Sigmoid colon (tissue), 6 donors: ENCODE measurements at regions not wholly inside any gene's neighbourhood (a gene's known extent, or its start where the extent isn't known, plus 50 kb on each side); places are given as distances from the start of the nearest gene placed in this dataset.

Experiments
- DNase-seq: peaks from one replicate; pipeline ENCODE4 v3.0.0-alpha.2; 2019
- H3K27ac ChIP-seq, 4 donors: fragments of 200-600 bp; sonication (generic); one replicate each; pipeline ENCODE4 v1.5.1; 2016 to 2019; ENCODE audit warnings: mild to moderate bottlenecking in 1 of 4
- H3K27me3 ChIP-seq, 3 donors: fragments of 200-600 bp; sonication (generic); one replicate each; pipeline ENCODE4 v1.5.1; 2019; ENCODE audit warnings: mild to moderate bottlenecking in 1 of 3
- H3K36me3 ChIP-seq, 4 donors: fragments of 200-600 bp; sonication (generic); one replicate each; pipeline ENCODE4 v1.5.1; 2016 to 2019
- H3K4me1 ChIP-seq, 4 donors: fragments of 200-600 bp; sonication (generic); one replicate each; pipeline ENCODE4 v1.5.1; 2017 to 2019
- H3K4me3 ChIP-seq, 4 donors: fragments of 200-600 bp; sonication (generic); one replicate each; pipeline ENCODE4 v1.5.1; 2017 to 2019; ENCODE audit warnings: mild to moderate bottlenecking in 2 of 4, moderate library complexity in 1 of 4
- H3K9me3 ChIP-seq, 4 donors: fragments of 200-600 bp in 3 of 4; sonication (generic) in 3 of 4; one replicate each; pipeline versions ENCODE4 v1.5.1 to v1.6.1; 2013 to 2019
- CTCF ChIP-seq, 4 experiments: fragments of 450-650 bp in 3 of 4; fragments of 200-600 bp in 1 of 4; IDR thresholded peaks; one replicate each; pipeline ENCODE4 v1.5.1; 2016 to 2019; ENCODE audit warnings: antibody characterized with exemption in 4 of 4, mild to moderate bottlenecking in 3 of 4, moderate library complexity in 2 of 4
- EP300 ChIP-seq, 4 donors: sonication (generic); formaldehyde crosslinking; IDR thresholded peaks; one replicate each; pipeline ENCODE4 v1.6.1; 2017; ENCODE audit warnings: antibody characterized with exemption in 4 of 4
- POLR2A ChIP-seq, 2 donors: fragments of 450-650 bp; IDR thresholded peaks; one replicate each; pipeline ENCODE4 v1.6.1; 2016; ENCODE audit warnings: antibody characterized with exemption in 2 of 2, mild to moderate bottlenecking in 2 of 2, moderate library complexity in 2 of 2
- POLR2AphosphoS5 ChIP-seq, 4 donors: sonication (generic); formaldehyde crosslinking; IDR thresholded peaks; one replicate each; pipeline ENCODE4 v1.6.1; 2017; ENCODE audit warnings: antibody characterized with exemption in 4 of 4
- WGBS, 2 donors: extraction: QIAGEN DNeasy Blood & Tissue Kit; methylation state at CpG; one replicate each; pipeline ENCODE4 v1.1.7; 2013; 5-methylcytosine and 5-hydroxymethylcytosine counted together
- intact Hi-C: fragments of 100-400 bp; cut with DNase I; formaldehyde crosslinking; loops from one replicate; pipeline ENCODE4 v1.15.1; 2023
- donor health status: healthy with polysubstance abuse.
- donor health status: healthy.

GRCh38 chr1:172973424-172973823, 77.3 kb downstream of the TNFSF18 start:
- TF ChIP-seq POLR2A (IDR thresholded peaks at IDR 0.05): no peak
- TF ChIP-seq CTCF (IDR thresholded peaks at IDR 0.05): no peak
- TF ChIP-seq POLR2AphosphoS5 (IDR thresholded peaks at IDR 0.05): no peak
- TF ChIP-seq EP300 (IDR thresholded peaks at IDR 0.05): no peak
- 71 to 72% methylated on average over 4 of the region's 4 CpGs for WGBS, 2 donors
- intact Hi-C loops: no loop called here
- DNase-seq: no peak
- no peaks in the 10 kb centered on the region for H3K9me3 ChIP-seq
- no peak overlapping the region for H3K27ac ChIP-seq
- peaks cover 0 to 4% (median 0%) of the 10 kb centered on the region in 4 donors for H3K4me1 ChIP-seq
- H3K36me3 ChIP-seq: no peaks in the 10 kb centered on the region
- H3K27me3 ChIP-seq: no peaks in the 10 kb centered on the region
- H3K4me3 ChIP-seq: no peak overlapping the region

GRCh38 chr1:172976222-172977041, 74.3 kb downstream of the TNFSF18 start:
- Histone ChIP-seq H3K36me3 (no peaks in the 10 kb centered on the region), H3K9me3 (no peaks in the 10 kb centered on the region), H3K27ac (no peak overlapping the region), H3K4me3 (no peak overlapping the region), H3K27me3 (no peaks in the 10 kb centered on the region), H3K4me1 (no peaks in the 10 kb centered on the region)
- TF ChIP-seq EP300 (IDR thresholded peaks at IDR 0.05) (no peak), CTCF (IDR thresholded peaks at IDR 0.05) (no peak), POLR2AphosphoS5 (IDR thresholded peaks at IDR 0.05) (no peak), POLR2A (IDR thresholded peaks at IDR 0.05) (no peak)
- DNase-seq: no peak
- intact Hi-C loops: no loop called here
- 10 to 33% methylated on average over 2 of the region's 2 CpGs for WGBS, 2 donors

- intact Hi-C loops: no loop called here
- 52 to 61% methylated on average over 5 of the region's 5 CpGs for WGBS, 2 donors
- no peaks in the 10 kb centered on the region for H3K36me3 ChIP-seq
- TF ChIP-seq POLR2AphosphoS5 (IDR thresholded peaks at IDR 0.05) (no peak), CTCF (IDR thresholded peaks at IDR 0.05) (no peak), POLR2A (IDR thresholded peaks at IDR 0.05) (no peak), EP300 (IDR thresholded peaks at IDR 0.05) (no peak)
- no peaks in the 10 kb centered on the region for H3K27me3 ChIP-seq
- H3K4me3 ChIP-seq: no peak overlapping the region
- H3K9me3 ChIP-seq: no peaks in the 10 kb centered on the region
- H3K27ac ChIP-seq: no peak overlapping the region
- no peak for DNase-seq
- no peaks in the 10 kb centered on the region for H3K4me1 ChIP-seq
Measured at GRCh38 chr1:172977296-172978017, 73.3 kb downstream of the TNFSF18 start.

GRCh38 chr1:172978595-172978994, 72.1 kb downstream of the TNFSF18 start:
- TF ChIP-seq POLR2A (IDR thresholded peaks at IDR 0.05) (no peak), POLR2AphosphoS5 (IDR thresholded peaks at IDR 0.05) (no peak), EP300 (IDR thresholded peaks at IDR 0.05) (no peak), CTCF (IDR thresholded peaks at IDR 0.05) (no peak)
- no peak overlapping the region for H3K27ac ChIP-seq
- H3K36me3 ChIP-seq: no peaks in the 10 kb centered on the region
- H3K9me3 ChIP-seq: no peaks in the 10 kb centered on the region
- H3K27me3 ChIP-seq: no peaks in the 10 kb centered on the region
- intact Hi-C loops: no loop called here
- DNase-seq: no peak
- H3K4me1 ChIP-seq: no peaks in the 10 kb centered on the region
- WGBS, 2 donors: 88 to 90% methylated on average over 3 of the region's 3 CpGs
- no peak overlapping the region for H3K4me3 ChIP-seq
